Mammary epithelial cell (primary cell): ENCODE measurements at regions not wholly inside any gene's neighbourhood (a gene's known extent, or its start where the extent isn't known, plus 50 kb on each side); places are given as distances from the start of the nearest gene placed in this dataset.

Experiments
- CTCF ChIP-seq, 2 donors: IDR thresholded peaks in 1 of 2; conservative IDR thresholded peaks in 1 of 2; 2 replicates each; pipeline ENCODE4 v1.5.1; 2011 to 2012; ENCODE audit warnings: inconsistent platforms in 2 of 2, low read length in 2 of 2, mild to moderate bottlenecking in 2 of 2, control low read depth in 1 of 2, low read depth in 1 of 2; ENCODE audit not compliant: insufficient read depth in 1 of 2; ENCODE audit errors: extremely low read depth in 1 of 2
- EZH2 ChIP-seq: IDR thresholded peaks from 2 replicates; pipeline ENCODE4 v1.6.1; 2012; ENCODE audit warnings: low read length, inconsistent platforms, borderline replicate concordance

DNA sequence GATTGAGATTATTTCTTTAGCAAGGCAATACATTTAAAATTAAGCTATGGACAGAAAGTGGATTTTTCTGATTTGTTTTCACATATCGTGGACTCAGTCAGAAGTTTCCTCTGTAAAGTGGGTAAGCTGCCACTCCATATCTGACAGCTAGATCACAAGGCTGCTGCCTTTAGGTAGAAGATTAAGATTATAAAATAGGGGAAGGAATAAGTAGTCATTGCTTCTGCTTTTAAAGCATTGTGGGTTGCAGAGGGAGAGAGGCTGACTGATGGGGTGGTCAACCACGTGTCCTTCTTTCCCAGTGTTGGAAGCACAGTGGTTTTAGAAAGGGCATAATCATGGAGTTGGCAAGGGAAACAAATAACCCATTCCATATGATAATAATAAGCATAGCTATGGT lies 74.3 kb upstream of the MOCS2 start:
- TF ChIP-seq CTCF (conservative IDR thresholded peaks at IDR 0.05 in 1 of 2, IDR thresholded peaks at IDR 0.05 in 1 of 2; ENCODE audit: extremely low read depth in 1 of 2, insufficient read depth in 1 of 2, low read depth in 1 of 2, low read length in 2 of 2) (no peak), EZH2 (no peak)
